ENCODE measurements at regions not wholly inside any gene's neighbourhood (a gene's known extent, or its start where the extent isn't known, plus 50 kb on each side); places are given as distances from the start of the nearest gene placed in this dataset.

DNA sequence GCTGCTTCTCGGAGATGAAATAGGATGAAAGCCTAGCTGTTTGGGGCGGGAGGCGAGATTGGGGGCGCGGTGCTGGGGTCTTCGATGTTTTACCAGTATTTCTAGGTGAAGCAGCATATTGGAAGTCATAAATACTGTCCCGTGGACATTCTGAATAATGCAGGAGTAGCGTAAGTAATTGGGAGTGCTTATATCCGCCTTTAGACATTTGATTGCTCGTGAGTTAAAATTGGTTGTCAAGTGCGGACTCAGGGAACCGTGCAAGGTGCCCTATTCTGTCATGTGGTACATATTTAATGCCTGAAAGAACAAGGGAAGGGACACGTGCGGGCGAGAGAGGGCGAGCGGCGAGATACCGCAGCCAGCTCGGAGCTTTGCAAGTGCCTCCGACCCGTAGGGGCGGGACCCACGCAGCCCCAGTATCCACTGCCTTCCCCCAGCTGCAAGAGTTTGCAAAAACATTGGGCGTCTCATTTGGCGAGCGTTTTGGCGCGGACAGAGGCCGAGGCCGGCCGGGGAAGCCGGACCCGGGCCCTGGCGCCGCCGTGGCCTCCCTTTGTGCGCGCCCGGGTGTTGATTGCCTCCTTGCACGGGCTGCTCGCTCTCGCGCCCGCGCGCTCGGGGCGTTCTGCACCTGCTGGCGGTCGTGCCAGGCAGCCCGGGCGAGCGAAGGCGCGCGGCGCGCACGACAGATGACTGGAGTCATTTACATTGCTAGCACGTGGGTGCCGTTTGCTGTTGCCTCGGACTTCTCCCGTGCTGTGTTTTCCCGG, 849.8 kb upstream of the RBFOX1 start:
- RAD21 ChIA-PET (ENCODE audit: low non-redundant PET in 1 of 2, low total read pairs in 2 of 2, uncharacterized antibody in 2 of 2, unreplicated experiment in 2 of 2), result no interaction called here
- H4K20me1 ChIP-seq (ENCODE audit: insufficient read depth), result no peaks in the 10 kb centered on the region
- H3K27ac ChIP-seq (ENCODE audit: low read depth, low read length), result no peak overlapping the region
- no peak for TF ChIP-seq TCF7L2 (IDR thresholded peaks at IDR 0.05; ENCODE audit: borderline replicate concordance, extremely low read depth, insufficient read depth, insufficient read length)
- TF ChIP-seq YY1 (IDR thresholded peaks at IDR 0.05; ENCODE audit: extremely low read depth, insufficient replicate concordance, low read depth, low read length), result no peak
- no peak for TF ChIP-seq EGR1 (IDR thresholded peaks at IDR 0.05; ENCODE audit: low read depth)
- TF ChIP-seq RAD21 (IDR thresholded peaks at IDR 0.05; ENCODE audit: low read depth), result no peak
- no peak for TF ChIP-seq EZH2phosphoT487 (IDR thresholded peaks at IDR 0.05; ENCODE audit: borderline replicate concordance)
- intact Hi-C loops (cut with micrococcal nuclease), result no loop called here
- H3K36me3 ChIP-seq (ENCODE audit: control insufficient read depth in 1 of 2, insufficient read depth in 2 of 2, low read length in 2 of 2), result no peaks in the 10 kb centered on the region
- H3K4me1 ChIP-seq (ENCODE audit: control insufficient read depth in 1 of 2, insufficient read depth in 2 of 2, low read length in 2 of 2), result no peaks in the 10 kb centered on the region
- H3K79me2 ChIP-seq (ENCODE audit: insufficient read depth, low read length), result no peaks in the 10 kb centered on the region
- BruUV-seq (replicated peaks), result no TSS peak
- no peaks in the 10 kb centered on the region for H3K27me3 ChIP-seq (ENCODE audit: insufficient read depth, low read length)
- no peak overlapping the region for H3K4me3 ChIP-seq (replicated peaks in 1 of 2; ENCODE audit: low read depth in 1 of 2, low read length in 2 of 2)
- H3K9me3 ChIP-seq (ENCODE audit: control insufficient read depth in 1 of 2, insufficient read depth in 1 of 2, low read depth in 1 of 2, low read length in 2 of 2), result no peaks in the 10 kb centered on the region
- POLR2A ChIA-PET, result no interaction called here
- H3K4me2 ChIP-seq (ENCODE audit: low read length), result no peak overlapping the region
- ATAC-seq, result no peak
- no peaks in the 10 kb centered on the region for H3K9me2 ChIP-seq (ENCODE audit: insufficient read depth)
- DNase-seq (ENCODE audit: low read depth, low spot score), result no peak
- CTCF ChIA-PET, result no interaction called here
- no peak overlapping the region for H2AFZ ChIP-seq (ENCODE audit: low read depth, low read length, poor library complexity, severe bottlenecking)
- H3K9ac ChIP-seq (ENCODE audit: low read length), result no peak overlapping the region

- Histone ChIP-seq H3K4me1 (ENCODE audit: control insufficient read depth in 1 of 2, insufficient read depth in 2 of 2, low read length in 2 of 2) (no peaks in the 10 kb centered on the region), H4K20me1 (ENCODE audit: insufficient read depth) (no peaks in the 10 kb centered on the region), H3K36me3 (ENCODE audit: control insufficient read depth in 1 of 2, insufficient read depth in 2 of 2, low read length in 2 of 2) (no peaks in the 10 kb centered on the region), H3K9ac (ENCODE audit: low read length) (no peak overlapping the region), H3K27me3 (ENCODE audit: insufficient read depth, low read length) (no peaks in the 10 kb centered on the region), H3K9me3 (ENCODE audit: control insufficient read depth in 1 of 2, insufficient read depth in 1 of 2, low read depth in 1 of 2, low read length in 2 of 2) (no peaks in the 10 kb centered on the region), H3K9me2 (ENCODE audit: insufficient read depth) (no peaks in the 10 kb centered on the region), H3K79me2 (ENCODE audit: insufficient read depth, low read length) (no peaks in the 10 kb centered on the region), H2AFZ (ENCODE audit: low read depth, low read length, poor library complexity, severe bottlenecking) (no peak overlapping the region), H3K27ac (ENCODE audit: low read depth, low read length) (no peak overlapping the region), H3K4me2 (ENCODE audit: low read length) (no peak overlapping the region), H3K4me3 (replicated peaks in 1 of 2; ENCODE audit: low read depth in 1 of 2, low read length in 2 of 2) (no peak overlapping the region)
- TF ChIP-seq JUND (IDR thresholded peaks at IDR 0.05), result no peak
- TF ChIP-seq CEBPB (IDR thresholded peaks at IDR 0.05; ENCODE audit: low read depth), result no peak
- no peak for TF ChIP-seq SP1 (IDR thresholded peaks at IDR 0.05; ENCODE audit: low read depth)
- no peak for TF ChIP-seq ELF1 (IDR thresholded peaks at IDR 0.05; ENCODE audit: borderline replicate concordance, low read depth)
- TF ChIP-seq TCF7L2 (IDR thresholded peaks at IDR 0.05; ENCODE audit: borderline replicate concordance, extremely low read depth, insufficient read depth, insufficient read length), result no peak
- no peak for TF ChIP-seq CTCF (IDR thresholded peaks at IDR 0.05 in 2 of 3, conservative IDR thresholded peaks at IDR 0.05 in 1 of 3; ENCODE audit: borderline replicate concordance in 1 of 3, insufficient read depth in 1 of 3, low read depth in 2 of 3, low read length in 2 of 3)
- no peak for TF ChIP-seq POLR2A (IDR thresholded peaks at IDR 0.05; ENCODE audit: borderline replicate concordance, extremely low read depth, insufficient read depth, insufficient read length)
- TF ChIP-seq EZH2phosphoT487 (IDR thresholded peaks at IDR 0.05; ENCODE audit: borderline replicate concordance), result no peak
- TF ChIP-seq ZFX (IDR thresholded peaks at IDR 0.05), result no peak
- TF ChIP-seq SRF (IDR thresholded peaks at IDR 0.05; ENCODE audit: low read depth), result no peak
- ChIA-PET POLR2A (no interaction called here), CTCF (no interaction called here), RAD21 (ENCODE audit: low non-redundant PET in 1 of 2, low total read pairs in 2 of 2, uncharacterized antibody in 2 of 2, unreplicated experiment in 2 of 2) (no interaction called here)
- BruUV-seq (replicated peaks), result no TSS peak
- DNase-seq (ENCODE audit: low read depth, low spot score) (no peak), ATAC-seq (no peak)
- intact Hi-C loops (cut with micrococcal nuclease), result no loop called here
Measured at GRCh38 chr16:6481894-6482293, 850.8 kb upstream of the RBFOX1 start.
